ENCODE measurements at regions not wholly inside any gene's neighbourhood (a gene's known extent, or its start where the extent isn't known, plus 50 kb on each side); places are given as distances from the start of the nearest gene placed in this dataset.
"Not testable (repeated sequence)": the region's sequence is repeated elsewhere in the genome, so short reads cannot be mapped to it uniquely, and the experiment has no call there.

GRCh38 chr12:100083308-100083707 is 59.4 kb downstream of the BLTP3B start:
- Histone ChIP-seq H3K4me1 (replicated peaks) (no peaks in the 10 kb centered on the region), H3K27ac (no peak overlapping the region), H3K36me3 (peaks cover 30% of the 10 kb centered on the region), H3K9me3 (replicated peaks) (no peaks in the 10 kb centered on the region), H3K27me3 (replicated peaks) (no peaks in the 10 kb centered on the region), H3K4me3 (no peak overlapping the region)
- DNase-seq (ENCODE audit: low read depth in 1 of 2, low spot score in 2 of 2): no peak

GRCh38 chr12:100078777-100079176 is 63.9 kb downstream of the BLTP3B start:
- not testable (repeated sequence) for H3K4me1 ChIP-seq (replicated peaks); H3K27me3 ChIP-seq (replicated peaks); DNase-seq (ENCODE audit: low read depth in 1 of 2, low spot score in 2 of 2); H3K9me3 ChIP-seq (replicated peaks); H3K27ac ChIP-seq; H3K4me3 ChIP-seq
- peaks cover 26% of the 10 kb centered on the region for H3K36me3 ChIP-seq

- Histone ChIP-seq H3K36me3 (peaks cover 20% of the 10 kb centered on the region), H3K4me1 (replicated peaks) (no peaks in the 10 kb centered on the region), H3K27ac (no peak overlapping the region), H3K4me3 (no peak overlapping the region), H3K9me3 (replicated peaks) (no peaks in the 10 kb centered on the region), H3K27me3 (replicated peaks) (no peaks in the 10 kb centered on the region)
- no peak for DNase-seq (ENCODE audit: low read depth in 1 of 2, low spot score in 2 of 2)
Observed at GRCh38 chr12:100077367-100077766, 65.3 kb downstream of the BLTP3B start.

GRCh38 chr12:100075598-100075997 is 67.1 kb downstream of the BLTP3B start:
- Histone ChIP-seq H3K36me3 (0 out of 2 replicates have a peak, but pooled peaks cover 2% of the 10 kb centered on the region), H3K4me1 (replicated peaks) (no peaks in the 10 kb centered on the region)

GRCh38 chr12:100069795-100070194 is 72.9 kb downstream of the BLTP3B start:
- Histone ChIP-seq H3K36me3 (peaks cover 18% of the 10 kb centered on the region), H3K27ac (no peak overlapping the region), H3K4me3 (no peak overlapping the region), H3K9me3 (replicated peaks) (0 out of 2 replicates have a peak, but pooled peaks cover 3% of the 10 kb centered on the region), H3K4me1 (replicated peaks) (no peaks in the 10 kb centered on the region), H3K27me3 (replicated peaks) (no peaks in the 10 kb centered on the region)
- DNase-seq (ENCODE audit: low read depth in 1 of 2, low spot score in 2 of 2): no peak

More at GRCh38 chr12:100075598-100075997, 67.1 kb downstream of the BLTP3B start:
- DNase-seq (ENCODE audit: low read depth in 1 of 2, low spot score in 2 of 2): no peak
- no peak overlapping the region for H3K4me3 ChIP-seq
- H3K27ac ChIP-seq: no peak overlapping the region
- H3K9me3 ChIP-seq (replicated peaks): no peaks in the 10 kb centered on the region
- no peaks in the 10 kb centered on the region for H3K27me3 ChIP-seq (replicated peaks)

DNA sequence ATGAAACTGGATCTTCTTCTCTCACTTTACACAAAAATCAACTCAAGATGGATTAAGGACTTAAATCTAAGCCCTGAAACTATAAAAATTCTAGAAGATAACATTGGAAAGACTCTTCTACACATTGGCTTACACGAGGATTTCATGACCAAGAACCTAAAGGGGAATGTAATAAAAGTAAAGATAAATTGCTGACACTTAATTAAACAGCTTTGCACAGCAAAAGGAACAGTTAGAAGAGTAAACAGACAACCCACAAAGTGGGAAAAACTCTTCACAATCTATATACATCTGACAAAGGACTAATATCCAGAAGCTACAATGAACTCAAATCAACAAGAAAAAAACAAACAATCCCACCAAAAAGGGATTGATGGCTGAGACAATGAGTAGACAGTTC is 74.4 kb downstream of the BLTP3B start:
- H3K27ac ChIP-seq: no peak overlapping the region
- no peaks in the 10 kb centered on the region for H3K27me3 ChIP-seq (replicated peaks)
- 0 out of 2 replicates have a peak, but pooled peaks cover 3% of the 10 kb centered on the region for H3K9me3 ChIP-seq (replicated peaks)
- no peak overlapping the region for H3K4me3 ChIP-seq
- H3K36me3 ChIP-seq: peaks cover 18% of the 10 kb centered on the region
- no peak for DNase-seq (ENCODE audit: low read depth in 1 of 2, low spot score in 2 of 2)
- H3K4me1 ChIP-seq (replicated peaks): peaks cover under 1% of the 10 kb centered on the region; the same call in 1 of the 2 replicates

- Histone ChIP-seq H3K27me3 (replicated peaks) (no peaks in the 10 kb centered on the region), H3K4me1 (replicated peaks) (peaks cover 8% of the 10 kb centered on the region; the same call in 1 of the 2 replicates), H3K27ac (no peak overlapping the region; the same call in 1 of the 2 replicates), H3K36me3 (peaks cover 7% of the 10 kb centered on the region), H3K4me3 (no peak overlapping the region), H3K9me3 (replicated peaks) (no peaks in the 10 kb centered on the region)
- peak in 1 of 2 experiments; percentile 30 for DNase-seq (ENCODE audit: low read depth in 1 of 2, low spot score in 2 of 2)
Observed at GRCh38 chr12:100061814-100062213, 77.1 kb upstream of the ANKS1B start.

DNA sequence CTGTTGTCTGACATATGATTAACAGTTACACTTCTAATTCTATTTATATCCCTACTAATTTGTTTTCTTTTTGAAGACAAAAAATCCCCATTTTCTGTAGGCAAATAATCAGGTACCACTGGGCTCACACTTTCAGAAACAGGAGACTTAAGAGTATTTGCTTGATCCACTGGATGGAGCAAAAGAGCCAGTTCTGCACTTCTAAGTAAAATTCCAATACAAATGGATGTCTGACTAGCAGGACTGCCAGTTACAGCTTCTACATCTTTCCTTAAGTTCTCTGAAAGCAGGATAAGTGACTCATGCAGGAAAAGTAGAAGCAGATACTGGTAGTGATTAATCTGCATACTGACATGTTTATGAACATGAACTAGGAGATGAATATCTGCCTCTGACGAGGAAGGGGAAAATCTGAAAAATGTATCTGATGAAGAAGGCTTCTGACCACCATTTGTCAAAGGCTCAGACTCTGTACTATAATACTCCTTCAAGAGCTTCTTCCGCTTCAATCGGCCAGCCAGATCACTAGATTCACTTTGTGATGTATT is 73.8 kb upstream of the ANKS1B start:
- Histone ChIP-seq H3K27ac (no peak overlapping the region), H3K9me3 (replicated peaks) (no peaks in the 10 kb centered on the region), H3K36me3 (peaks cover 7% of the 10 kb centered on the region), H3K4me3 (no peak overlapping the region), H3K4me1 (replicated peaks) (peaks cover 8% of the 10 kb centered on the region; the same call in 1 of the 2 replicates), H3K27me3 (replicated peaks) (no peaks in the 10 kb centered on the region)
- DNase-seq (ENCODE audit: low read depth in 1 of 2, low spot score in 2 of 2): no peak

DNA sequence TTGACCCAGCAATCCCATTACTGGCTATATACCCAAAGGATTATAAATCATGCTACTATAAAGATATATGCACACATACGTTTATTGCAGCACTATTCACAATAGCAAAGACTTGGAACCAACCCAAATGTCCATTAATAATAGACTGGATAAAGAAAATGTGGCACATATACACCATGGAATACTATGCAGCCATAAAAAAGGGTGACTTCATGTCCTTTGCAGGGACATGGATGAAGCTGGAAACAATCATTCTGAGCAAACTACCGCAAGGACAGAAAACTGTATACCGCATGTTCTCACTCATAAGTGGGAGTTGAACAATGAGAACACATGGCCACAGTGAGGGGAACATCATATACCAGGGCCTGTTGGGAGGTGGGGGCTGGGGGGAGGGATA is 61.5 kb upstream of the ANKS1B start:
- not testable (repeated sequence) for H3K4me1 ChIP-seq (replicated peaks); DNase-seq (ENCODE audit: low read depth in 1 of 2, low spot score in 2 of 2); H3K27me3 ChIP-seq (replicated peaks); H3K4me3 ChIP-seq; H3K27ac ChIP-seq; H3K9me3 ChIP-seq (replicated peaks)
- peaks cover 20% of the 10 kb centered on the region; the same call in 1 of the 2 replicates for H3K36me3 ChIP-seq

DNA sequence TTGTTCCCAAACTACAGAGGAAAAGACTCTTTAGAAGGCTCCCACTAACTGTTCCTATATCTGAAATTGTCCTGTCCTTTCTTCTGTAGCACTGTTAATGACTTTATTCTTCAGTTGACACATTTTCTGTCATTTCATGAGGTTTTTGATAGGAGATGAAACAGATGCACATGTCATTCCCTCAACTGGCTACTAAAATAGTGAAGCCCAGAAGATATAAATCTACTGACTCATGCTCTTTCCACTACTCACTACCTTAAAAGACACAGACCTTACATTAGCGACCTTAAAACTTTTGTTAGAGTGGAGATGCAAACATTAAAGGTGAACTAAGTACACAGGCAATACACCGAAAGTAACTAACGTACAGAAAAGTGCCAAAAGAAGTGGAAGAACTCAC is 59.5 kb upstream of the ANKS1B start:
- H3K9me3 ChIP-seq (replicated peaks): no peaks in the 10 kb centered on the region
- H3K27me3 ChIP-seq (replicated peaks): no peaks in the 10 kb centered on the region
- peaks cover 16% of the 10 kb centered on the region; the same call in 1 of the 2 replicates for H3K36me3 ChIP-seq
- no peak overlapping the region for H3K4me3 ChIP-seq
- H3K27ac ChIP-seq: no peak overlapping the region
- H3K4me1 ChIP-seq (replicated peaks): no peaks in the 10 kb centered on the region; the same call in 1 of the 2 replicates
- DNase-seq (ENCODE audit: low read depth in 1 of 2, low spot score in 2 of 2): no peak

DNA sequence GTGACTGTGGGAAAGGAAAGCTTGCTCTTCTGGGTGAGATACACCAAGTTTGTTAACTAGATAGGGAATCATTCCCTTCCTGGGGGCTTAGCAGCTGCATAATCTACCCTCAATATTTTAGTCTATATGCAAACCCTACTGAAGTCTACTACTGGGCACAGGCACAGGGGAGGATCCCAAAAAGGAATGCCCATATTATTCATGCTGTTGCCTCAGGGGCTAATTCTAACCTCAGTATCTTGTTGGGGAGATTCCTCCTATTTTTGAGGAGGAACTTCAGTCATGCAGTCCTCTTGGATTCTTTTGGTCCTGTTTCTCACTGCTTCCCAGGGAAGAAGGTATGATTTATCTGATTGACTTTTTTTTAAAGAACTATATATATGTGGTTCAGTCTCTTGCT is 58.9 kb upstream of the ANKS1B start:
- Histone ChIP-seq H3K4me3 (no peak overlapping the region), H3K36me3 (peaks cover 10% of the 10 kb centered on the region; the same call in 1 of the 2 replicates), H3K4me1 (replicated peaks) (no peaks in the 10 kb centered on the region; the same call in 1 of the 2 replicates), H3K27me3 (replicated peaks) (no peaks in the 10 kb centered on the region), H3K9me3 (replicated peaks) (no peaks in the 10 kb centered on the region), H3K27ac (no peak overlapping the region)
- DNase-seq (ENCODE audit: low read depth in 1 of 2, low spot score in 2 of 2): no peak
